Activated T-helper 1 cell treated with anti-CD3 and anti-CD28 coated beads, Interleukin-2, amount 50 U/mL, for 16 hours (primary cell): ENCODE measurements at regions not wholly inside any gene's neighbourhood (a gene's known extent, or its start where the extent isn't known, plus 50 kb on each side); places are given as distances from the start of the nearest gene placed in this dataset.

Experiments used
- DNase-seq, 2 donors: peaks; one replicate each; pipeline ENCODE4 v3.0.0-alpha.2; 2020; ENCODE audit warnings: low read depth in 1 of 2, low spot score in 1 of 2

- no peak for DNase-seq
Measured at GRCh38 chr11:70860888-70861287, 391.5 kb downstream of the SHANK2 start.

- no peak for DNase-seq
Measured at GRCh38 chr11:70861559-70861958, 390.8 kb downstream of the SHANK2 start.

- no peak for DNase-seq
Measured at GRCh38 chr11:70862093-70862492, 390.3 kb downstream of the SHANK2 start.

- no peak for DNase-seq
Measured at GRCh38 chr11:70863186-70863585, 389.2 kb downstream of the SHANK2 start.

GRCh38 chr11:70863993-70864392 lies 388.4 kb downstream of the SHANK2 start:
- no peak for DNase-seq

- DNase-seq: no peak
Measured at GRCh38 chr11:70865356-70865755, 387.0 kb downstream of the SHANK2 start.

- no peak for DNase-seq
Measured at GRCh38 chr11:70866834-70867233, 385.5 kb downstream of the SHANK2 start.

- no peak for DNase-seq
Measured at GRCh38 chr11:70867281-70868047, 384.9 kb downstream of the SHANK2 start.

- no peak for DNase-seq
Measured at GRCh38 chr11:70868341-70868885, 384.0 kb downstream of the SHANK2 start.

- no peak for DNase-seq
Measured at GRCh38 chr11:70869054-70869453, 383.3 kb downstream of the SHANK2 start.

- DNase-seq: no peak
Measured at GRCh38 chr11:70871881-70872280, 380.5 kb downstream of the SHANK2 start.

GRCh38 chr11:70872299-70872698 lies 380.1 kb downstream of the SHANK2 start:
- DNase-seq: no peak

- no peak for DNase-seq
Measured at GRCh38 chr11:70872955-70873735, 379.2 kb downstream of the SHANK2 start.

- DNase-seq: no peak
Measured at GRCh38 chr11:70873736-70874412, 378.5 kb downstream of the SHANK2 start.

GRCh38 chr11:70876685-70877084 lies 375.7 kb downstream of the SHANK2 start:
- no peak for DNase-seq

GRCh38 chr11:70877151-70877550 lies 375.2 kb downstream of the SHANK2 start:
- DNase-seq: no peak

GRCh38 chr11:70878366-70878765 lies 374.0 kb downstream of the SHANK2 start:
- DNase-seq: no peak

- DNase-seq: no peak
Measured at GRCh38 chr11:70879601-70880285, 372.6 kb downstream of the SHANK2 start.

GRCh38 chr11:70880416-70880815 lies 372.0 kb downstream of the SHANK2 start:
- DNase-seq: no peak

- no peak for DNase-seq
Measured at GRCh38 chr11:70881948-70882715, 370.2 kb downstream of the SHANK2 start.
